OCI-M2 (cell line): ENCODE measurements at regions not wholly inside any gene's neighbourhood (a gene's known extent, or its start where the extent isn't known, plus 50 kb on each side); places are given as distances from the start of the nearest gene placed in this dataset.
"Not testable (repeated sequence)": the region's sequence is repeated elsewhere in the genome, so short reads cannot be mapped to it uniquely, and the experiment has no call there.

ENCODE experiments used
- DNase-seq: peaks from one replicate; lab custom pipeline; 2025; ENCODE audit not compliant: unreplicated experiment; lab: John Stamatoyannopoulos, UW

- DNase-seq: no peak
These were observed 127.2 kb upstream of the SLIT2 start for GRCh38 chr4:20124317-20125026.

- no peak for DNase-seq
These were observed 129.3 kb upstream of the SLIT2 start for GRCh38 chr4:20122198-20122988.

- DNase-seq: no peak
These were observed 132.6 kb upstream of the SLIT2 start for GRCh38 chr4:20119141-20119540.

GRCh38 chr4:20109391-20109790 lies 142.3 kb upstream of the SLIT2 start:
- no peak for DNase-seq

- DNase-seq: no peak
These were observed 144.8 kb upstream of the SLIT2 start for GRCh38 chr4:20106921-20107320.

GRCh38 chr4:20101831-20102230 lies 149.9 kb upstream of the SLIT2 start:
- DNase-seq: no peak

- no peak for DNase-seq
These were observed 154.8 kb upstream of the SLIT2 start for GRCh38 chr4:20096911-20097310.

- DNase-seq: no peak
These were observed 155.7 kb upstream of the SLIT2 start for GRCh38 chr4:20095805-20096541.

GRCh38 chr4:20091781-20092180 lies 159.9 kb upstream of the SLIT2 start:
- DNase-seq: no peak

GRCh38 chr4:20087522-20087911 lies 164.2 kb upstream of the SLIT2 start:
- DNase-seq: no peak

GRCh38 chr4:20086799-20087521 lies 164.7 kb upstream of the SLIT2 start:
- no peak for DNase-seq

- no peak for DNase-seq
These were observed 165.5 kb upstream of the SLIT2 start for GRCh38 chr4:20086067-20086798.

- no peak for DNase-seq
These were observed 166.1 kb upstream of the SLIT2 start for GRCh38 chr4:20085653-20086052.

- no peak for DNase-seq
These were observed 166.5 kb upstream of the SLIT2 start for GRCh38 chr4:20085156-20085555.

GRCh38 chr4:20084488-20084887 lies 167.2 kb upstream of the SLIT2 start:
- no peak for DNase-seq

GRCh38 chr4:20078644-20079043 lies 173.1 kb upstream of the SLIT2 start:
- no peak for DNase-seq

GRCh38 chr4:20075248-20075871 lies 176.3 kb upstream of the SLIT2 start:
- DNase-seq: no peak

GRCh38 chr4:20074450-20074849 lies 177.3 kb upstream of the SLIT2 start:
- no peak for DNase-seq

GRCh38 chr4:20065952-20066351 lies 185.8 kb upstream of the SLIT2 start:
- DNase-seq: no peak

- not testable (repeated sequence) for DNase-seq
These were observed 188.8 kb upstream of the SLIT2 start for GRCh38 chr4:20062857-20063256.
